Thyroid gland (tissue), 4 donors: ENCODE measurements at regions not wholly inside any gene's neighbourhood (a gene's known extent, or its start where the extent isn't known, plus 50 kb on each side); places are given as distances from the start of the nearest gene placed in this dataset.

ENCODE experiments used
- DNase-seq, 2 donors: peaks; one replicate each; pipeline ENCODE4 v3.0.0-alpha.2; 2019
- H3K27ac ChIP-seq, 3 donors: fragments of 200-600 bp; sonication (generic); 1 replicate in 2 of 3; 2 replicates in 1 of 3; pipeline ENCODE4 v1.5.1; 2016 to 2019; ENCODE audit warnings: mild to moderate bottlenecking in 1 of 3, moderate library complexity in 1 of 3
- H3K27me3 ChIP-seq: fragments of 200-600 bp; sonication (generic); one replicate; pipeline ENCODE4 v1.5.1; 2019
- H3K36me3 ChIP-seq, 2 donors: fragments of 200-600 bp; sonication (generic); one replicate each; pipeline ENCODE4 v1.5.1; 2016 to 2019
- H3K4me1 ChIP-seq, 2 donors: fragments of 200-600 bp; sonication (generic); one replicate each; pipeline ENCODE4 v1.5.1; 2017 to 2019
- H3K4me3 ChIP-seq, 3 donors: fragments of 200-600 bp; sonication (generic); replicated peaks in 1 of 3; 1 replicate in 2 of 3; 2 replicates in 1 of 3; pipeline ENCODE4 v1.5.1; 2016; ENCODE audit warnings: mild to moderate bottlenecking in 1 of 3
- H3K9me3 ChIP-seq: fragments of 200-600 bp; sonication (generic); one replicate; pipeline ENCODE4 v1.5.1; 2017
- POLR2A ChIP-seq, 2 donors: fragments of 450-650 bp; IDR thresholded peaks; one replicate each; pipeline ENCODE4 v1.6.1; 2017; ENCODE audit warnings: antibody characterized with exemption in 2 of 2, mild to moderate bottlenecking in 2 of 2, moderate library complexity in 1 of 2
- WGBS, 2 donors: methylation state at CpG; one replicate each; pipeline ENCODE4 v1.1.5; 2017; 5-methylcytosine and 5-hydroxymethylcytosine counted together
- intact Hi-C: fragments of 100-400 bp; cut with DNase I; formaldehyde crosslinking; loops from one replicate; pipeline ENCODE4 v1.15.1; 2023
- TF ChIP-seq, protein P1 (sequence below), 6 experiments: fragments of 200-600 bp in 3 of 6; fragments of 450-650 bp in 3 of 6; sonication (generic) in 3 of 6; IDR thresholded peaks; one replicate each; pipeline ENCODE4 v1.5.1; 2016 to 2019; ENCODE audit warnings: antibody characterized with exemption in 6 of 6, mild to moderate bottlenecking in 2 of 6, inconsistent platforms in 1 of 6, moderate library complexity in 1 of 6

DNA sequence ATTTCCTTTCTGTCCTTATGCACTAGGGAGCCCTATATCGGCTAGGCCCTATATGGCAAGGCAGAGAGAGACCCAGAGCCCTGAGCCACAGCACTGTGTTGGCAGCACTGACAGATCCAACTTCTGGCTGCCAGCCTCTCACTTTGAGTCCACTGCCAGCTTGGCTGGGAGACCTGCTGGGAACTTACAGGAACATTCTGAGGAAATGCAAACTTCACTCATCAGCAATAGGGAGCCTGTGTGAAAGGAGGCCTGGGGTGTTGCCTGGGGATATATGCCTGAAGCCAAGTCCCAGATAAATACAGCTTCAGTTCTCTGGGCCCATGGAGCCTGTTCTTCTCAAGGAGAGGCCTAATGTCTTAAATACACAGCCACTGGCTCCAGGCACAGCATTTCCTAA is 78.0 kb downstream of the ADRB2 start:
- Histone ChIP-seq H3K9me3 (no peaks in the 10 kb centered on the region), H3K36me3 (no peaks in the 10 kb centered on the region), H3K27me3 (no peaks in the 10 kb centered on the region), H3K27ac (no peak overlapping the region), H3K4me3 (no peak overlapping the region), H3K4me1 (no peaks in the 10 kb centered on the region)
- TF ChIP-seq POLR2A (IDR thresholded peaks at IDR 0.05) = no peak
- TF ChIP-seq, protein P1, sequence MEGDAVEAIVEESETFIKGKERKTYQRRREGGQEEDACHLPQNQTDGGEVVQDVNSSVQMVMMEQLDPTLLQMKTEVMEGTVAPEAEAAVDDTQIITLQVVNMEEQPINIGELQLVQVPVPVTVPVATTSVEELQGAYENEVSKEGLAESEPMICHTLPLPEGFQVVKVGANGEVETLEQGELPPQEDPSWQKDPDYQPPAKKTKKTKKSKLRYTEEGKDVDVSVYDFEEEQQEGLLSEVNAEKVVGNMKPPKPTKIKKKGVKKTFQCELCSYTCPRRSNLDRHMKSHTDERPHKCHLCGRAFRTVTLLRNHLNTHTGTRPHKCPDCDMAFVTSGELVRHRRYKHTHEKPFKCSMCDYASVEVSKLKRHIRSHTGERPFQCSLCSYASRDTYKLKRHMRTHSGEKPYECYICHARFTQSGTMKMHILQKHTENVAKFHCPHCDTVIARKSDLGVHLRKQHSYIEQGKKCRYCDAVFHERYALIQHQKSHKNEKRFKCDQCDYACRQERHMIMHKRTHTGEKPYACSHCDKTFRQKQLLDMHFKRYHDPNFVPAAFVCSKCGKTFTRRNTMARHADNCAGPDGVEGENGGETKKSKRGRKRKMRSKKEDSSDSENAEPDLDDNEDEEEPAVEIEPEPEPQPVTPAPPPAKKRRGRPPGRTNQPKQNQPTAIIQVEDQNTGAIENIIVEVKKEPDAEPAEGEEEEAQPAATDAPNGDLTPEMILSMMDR (IDR thresholded peaks at IDR 0.05) = no peak
- peak in 1 of 2 donors; percentile 7 for DNase-seq
- intact Hi-C loops = no loop called here
- WGBS, 2 donors = 86 to 88% methylated on average over 1 of the region's 1 CpG

DNA sequence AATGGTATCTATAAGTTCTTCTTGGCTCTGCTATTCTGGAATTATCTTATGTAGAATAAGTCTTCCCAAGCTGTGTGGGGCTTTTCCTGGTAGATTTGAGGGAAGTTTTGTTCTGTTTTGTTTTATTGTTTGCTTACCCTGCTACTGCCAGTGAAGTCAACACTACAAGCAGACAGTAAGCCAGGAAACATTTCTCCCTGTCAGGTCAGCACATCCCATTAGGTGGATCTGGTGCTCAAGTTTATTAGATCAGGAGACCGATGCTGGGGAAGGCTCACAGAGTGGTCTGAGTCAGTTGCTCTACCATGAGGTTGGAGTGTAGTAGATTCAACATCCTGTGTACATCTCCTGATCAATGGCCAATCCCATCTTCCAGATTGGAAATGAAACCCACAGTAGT is 79.1 kb downstream of the ADRB2 start:
- Histone ChIP-seq H3K4me1 (no peaks in the 10 kb centered on the region), H3K27me3 (no peaks in the 10 kb centered on the region), H3K9me3 (no peaks in the 10 kb centered on the region), H3K4me3 (no peak overlapping the region), H3K27ac (no peak overlapping the region), H3K36me3 (no peaks in the 10 kb centered on the region)
- WGBS, 2 donors = 82 to 100% methylated on average over 1 of the region's 1 CpG
- no peak for DNase-seq
- intact Hi-C loops = no loop called here
- TF ChIP-seq, protein P1 (IDR thresholded peaks at IDR 0.05) = no peak

DNA sequence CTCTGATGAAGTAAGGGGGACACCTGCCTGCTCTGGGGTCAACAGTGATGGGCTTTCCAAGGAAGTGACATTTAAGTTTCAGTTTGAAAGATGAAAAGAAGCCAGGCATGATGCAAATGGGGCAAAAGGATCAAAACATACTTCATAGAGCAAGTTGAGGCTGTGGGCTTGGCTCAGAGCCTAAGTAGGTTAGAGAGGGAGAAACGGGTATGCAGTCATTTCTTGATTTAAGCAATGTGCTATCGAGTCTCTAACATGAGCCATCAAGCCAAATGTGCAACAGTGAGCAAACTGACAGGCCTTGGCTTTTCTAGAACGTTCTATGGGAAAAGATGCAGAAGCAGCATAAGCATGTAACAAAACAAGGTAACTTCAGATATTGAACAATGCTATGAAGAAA is 80.6 kb downstream of the ADRB2 start:
- H3K9me3 ChIP-seq = no peaks in the 10 kb centered on the region
- TF ChIP-seq POLR2A (IDR thresholded peaks at IDR 0.05) = no peak
- TF ChIP-seq, protein P1 (IDR thresholded peaks at IDR 0.05) = no peak
- H3K4me3 ChIP-seq = no peak overlapping the region
- WGBS, 2 donors = 73 to 76% methylated on average over 3 of the region's 3 CpGs
- no peaks in the 10 kb centered on the region for H3K36me3 ChIP-seq
- no peaks in the 10 kb centered on the region for H3K27me3 ChIP-seq
- no peak overlapping the region for H3K27ac ChIP-seq
- DNase-seq = no peak
- no peaks in the 10 kb centered on the region for H3K4me1 ChIP-seq
- intact Hi-C loops = no loop called here

DNA sequence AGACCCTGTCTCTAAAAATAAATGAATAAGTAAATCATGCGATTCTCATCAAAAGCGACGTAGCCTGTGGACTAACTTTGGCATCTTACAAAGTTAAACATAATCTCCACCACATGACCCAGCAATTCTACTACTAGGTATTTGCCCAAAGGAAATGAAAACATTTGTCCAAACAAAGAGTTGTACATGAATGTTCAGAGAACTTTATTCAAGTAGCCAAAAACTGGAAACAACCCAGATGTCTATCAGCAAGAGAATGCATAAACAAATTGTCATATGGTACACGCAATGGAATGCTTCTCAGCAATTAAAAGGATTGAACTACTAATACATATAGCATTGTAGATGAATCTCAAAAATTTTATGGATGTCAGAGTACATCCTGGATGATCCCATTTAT is 82.6 kb downstream of the ADRB2 start:
- no peak for DNase-seq
- TF ChIP-seq, protein P1 (IDR thresholded peaks at IDR 0.05) = no peak
- no peak for TF ChIP-seq POLR2A (IDR thresholded peaks at IDR 0.05)
- peaks cover 0 to 4% of the 10 kb centered on the region in 2 donors for H3K4me1 ChIP-seq

DNA sequence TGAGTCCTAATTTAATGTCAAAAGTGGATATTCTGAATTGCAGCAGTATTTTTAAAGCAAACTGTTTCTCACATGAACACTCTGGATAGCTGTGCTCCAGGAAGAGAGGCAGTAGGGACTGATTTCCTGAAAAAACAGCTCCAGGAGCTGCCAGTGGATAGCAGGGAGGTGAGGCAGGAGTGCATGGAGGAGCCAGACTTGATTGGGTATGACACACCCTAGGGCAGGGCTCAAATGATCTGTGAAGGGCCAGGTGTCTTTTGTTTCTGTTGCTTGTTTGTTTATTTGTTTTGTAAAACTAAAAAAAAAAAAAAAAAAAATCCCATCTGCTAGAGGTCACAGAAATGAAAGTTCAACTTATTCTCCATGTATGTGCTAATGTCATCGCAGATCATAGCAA is 83.4 kb downstream of the ADRB2 start:
- no peaks in the 10 kb centered on the region for H3K9me3 ChIP-seq
- peaks cover 0 to 9% of the 10 kb centered on the region in 2 donors for H3K4me1 ChIP-seq
- intact Hi-C loops = loop anchor here (10.0 kb wide), 1 partner anchor 95 kb away; no protein-coding TSS in a partner anchor
- WGBS, 2 donors = 82 to 88% methylated on average over 1 of the region's 1 CpG
- TF ChIP-seq, protein P1 (IDR thresholded peaks at IDR 0.05) = no peak
- no peak for TF ChIP-seq POLR2A (IDR thresholded peaks at IDR 0.05)
- H3K27ac ChIP-seq = no peak overlapping the region
- no peaks in the 10 kb centered on the region for H3K27me3 ChIP-seq
- no peak overlapping the region for H3K4me3 ChIP-seq
- H3K36me3 ChIP-seq = no peaks in the 10 kb centered on the region
- DNase-seq = no peak

More for the DNA sequence above, 82.6 kb downstream of the ADRB2 start:
- Histone ChIP-seq H3K4me3 (no peak overlapping the region), H3K9me3 (no peaks in the 10 kb centered on the region), H3K27me3 (no peaks in the 10 kb centered on the region), H3K36me3 (no peaks in the 10 kb centered on the region), H3K27ac (no peak overlapping the region)
- whole genome bisulfite sequencing, 2 donors = 59 to 63% methylated on average over 4 of the region's 4 CpGs
- intact Hi-C loops = no loop called here
